Thyroid gland (tissue), 4 donors: ENCODE measurements at regions not wholly inside any gene's neighbourhood (a gene's known extent, or its start where the extent isn't known, plus 50 kb on each side); places are given as distances from the start of the nearest gene placed in this dataset.

Experiments
- DNase-seq, 2 donors: peaks; one replicate each; pipeline ENCODE4 v3.0.0-alpha.2; 2019
- H3K27ac ChIP-seq, 3 donors: fragments of 200-600 bp; sonication (generic); 1 replicate in 2 of 3; 2 replicates in 1 of 3; pipeline ENCODE4 v1.5.1; 2016 to 2019; ENCODE audit warnings: mild to moderate bottlenecking in 1 of 3, moderate library complexity in 1 of 3
- H3K27me3 ChIP-seq: fragments of 200-600 bp; sonication (generic); one replicate; pipeline ENCODE4 v1.5.1; 2019
- H3K36me3 ChIP-seq, 2 donors: fragments of 200-600 bp; sonication (generic); one replicate each; pipeline ENCODE4 v1.5.1; 2016 to 2019
- H3K4me1 ChIP-seq, 2 donors: fragments of 200-600 bp; sonication (generic); one replicate each; pipeline ENCODE4 v1.5.1; 2017 to 2019
- H3K4me3 ChIP-seq, 3 donors: fragments of 200-600 bp; sonication (generic); replicated peaks in 1 of 3; 1 replicate in 2 of 3; 2 replicates in 1 of 3; pipeline ENCODE4 v1.5.1; 2016; ENCODE audit warnings: mild to moderate bottlenecking in 1 of 3
- H3K9me3 ChIP-seq: fragments of 200-600 bp; sonication (generic); one replicate; pipeline ENCODE4 v1.5.1; 2017
- POLR2A ChIP-seq, 2 donors: fragments of 450-650 bp; IDR thresholded peaks; one replicate each; pipeline ENCODE4 v1.6.1; 2017; ENCODE audit warnings: antibody characterized with exemption in 2 of 2, mild to moderate bottlenecking in 2 of 2, moderate library complexity in 1 of 2
- WGBS, 2 donors: methylation state at CpG; one replicate each; pipeline ENCODE4 v1.1.5; 2017; 5-methylcytosine and 5-hydroxymethylcytosine counted together
- intact Hi-C: fragments of 100-400 bp; cut with DNase I; formaldehyde crosslinking; loops from one replicate; pipeline ENCODE4 v1.15.1; 2023
- TF ChIP-seq, protein P1 (sequence below), 6 experiments: fragments of 200-600 bp in 3 of 6; fragments of 450-650 bp in 3 of 6; sonication (generic) in 3 of 6; IDR thresholded peaks; one replicate each; pipeline ENCODE4 v1.5.1; 2016 to 2019; ENCODE audit warnings: antibody characterized with exemption in 6 of 6, mild to moderate bottlenecking in 2 of 6, inconsistent platforms in 1 of 6, moderate library complexity in 1 of 6

DNA sequence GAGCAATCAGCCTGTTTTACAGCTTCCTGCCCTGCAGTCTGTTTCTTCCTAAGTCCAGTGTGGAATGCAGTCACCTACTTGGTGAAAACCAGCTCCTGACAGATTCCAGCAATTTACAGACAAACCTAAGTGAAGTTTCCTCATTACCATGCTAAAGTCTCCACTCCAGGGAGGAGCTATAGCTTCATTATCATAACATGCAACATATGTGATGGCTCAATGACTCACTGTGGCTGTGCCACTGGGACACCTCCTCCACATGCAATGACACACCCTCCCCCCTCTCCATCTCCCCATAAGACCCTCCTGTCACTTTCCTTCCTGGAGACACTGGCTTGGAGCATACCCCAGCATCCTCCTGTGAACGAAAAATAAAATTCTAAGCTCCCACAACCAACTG is 125.2 kb downstream of the MAP3K21 start:
- H3K4me1 ChIP-seq = no peaks in the 10 kb centered on the region
- TF ChIP-seq POLR2A (IDR thresholded peaks at IDR 0.05) = no peak
- TF ChIP-seq, protein P1, sequence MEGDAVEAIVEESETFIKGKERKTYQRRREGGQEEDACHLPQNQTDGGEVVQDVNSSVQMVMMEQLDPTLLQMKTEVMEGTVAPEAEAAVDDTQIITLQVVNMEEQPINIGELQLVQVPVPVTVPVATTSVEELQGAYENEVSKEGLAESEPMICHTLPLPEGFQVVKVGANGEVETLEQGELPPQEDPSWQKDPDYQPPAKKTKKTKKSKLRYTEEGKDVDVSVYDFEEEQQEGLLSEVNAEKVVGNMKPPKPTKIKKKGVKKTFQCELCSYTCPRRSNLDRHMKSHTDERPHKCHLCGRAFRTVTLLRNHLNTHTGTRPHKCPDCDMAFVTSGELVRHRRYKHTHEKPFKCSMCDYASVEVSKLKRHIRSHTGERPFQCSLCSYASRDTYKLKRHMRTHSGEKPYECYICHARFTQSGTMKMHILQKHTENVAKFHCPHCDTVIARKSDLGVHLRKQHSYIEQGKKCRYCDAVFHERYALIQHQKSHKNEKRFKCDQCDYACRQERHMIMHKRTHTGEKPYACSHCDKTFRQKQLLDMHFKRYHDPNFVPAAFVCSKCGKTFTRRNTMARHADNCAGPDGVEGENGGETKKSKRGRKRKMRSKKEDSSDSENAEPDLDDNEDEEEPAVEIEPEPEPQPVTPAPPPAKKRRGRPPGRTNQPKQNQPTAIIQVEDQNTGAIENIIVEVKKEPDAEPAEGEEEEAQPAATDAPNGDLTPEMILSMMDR (IDR thresholded peaks at IDR 0.05) = no peak
- no peak overlapping the region for H3K27ac ChIP-seq
- intact Hi-C loops = no loop called here
- no peaks in the 10 kb centered on the region for H3K36me3 ChIP-seq
- 76 to 84% methylated on average over 1 of the region's 1 CpG for WGBS, 2 donors
- no peak overlapping the region for H3K4me3 ChIP-seq
- no peaks in the 10 kb centered on the region for H3K9me3 ChIP-seq
- no peak for DNase-seq
- no peaks in the 10 kb centered on the region for H3K27me3 ChIP-seq

GRCh38 chr1:233453433-233454200 is 126.1 kb downstream of the MAP3K21 start:
- no peaks in the 10 kb centered on the region for H3K4me1 ChIP-seq
- no peak overlapping the region for H3K4me3 ChIP-seq
- intact Hi-C loops = no loop called here
- no peaks in the 10 kb centered on the region for H3K27me3 ChIP-seq
- H3K36me3 ChIP-seq = no peaks in the 10 kb centered on the region
- no peaks in the 10 kb centered on the region for H3K9me3 ChIP-seq
- H3K27ac ChIP-seq = no peak overlapping the region
- DNase-seq = no peak
- TF ChIP-seq, protein P1 (IDR thresholded peaks at IDR 0.05) = no peak
- TF ChIP-seq POLR2A (IDR thresholded peaks at IDR 0.05) = no peak
- WGBS, 2 donors = 84 to 85% methylated on average over 2 of the region's 2 CpGs

DNA sequence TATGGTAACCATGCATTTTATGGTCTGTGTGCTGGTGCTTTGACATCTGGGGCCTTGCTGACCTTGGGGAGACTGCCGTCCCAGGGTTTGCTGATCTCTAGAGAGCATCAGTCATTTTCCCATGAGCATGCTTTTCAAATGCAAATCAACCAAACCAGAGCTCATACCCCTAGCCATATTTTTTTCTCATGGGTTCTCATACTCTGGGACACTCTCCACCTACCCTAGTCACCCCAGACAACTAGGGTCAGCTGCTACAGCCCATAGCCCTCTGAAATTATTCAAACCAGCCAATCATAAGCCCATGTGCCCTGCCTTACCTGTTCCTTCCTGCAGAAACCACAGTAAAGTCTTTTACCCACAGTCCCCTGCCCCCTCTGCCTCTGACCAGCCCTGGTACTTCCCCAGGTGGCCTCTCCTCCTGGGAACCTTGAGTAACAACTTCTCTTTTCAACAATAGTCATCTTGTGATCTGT is 132.0 kb downstream of the MAP3K21 start:
- Histone ChIP-seq H3K27me3 (no peaks in the 10 kb centered on the region), H3K9me3 (no peaks in the 10 kb centered on the region), H3K4me3 (no peak overlapping the region), H3K27ac (no peak overlapping the region), H3K36me3 (no peaks in the 10 kb centered on the region), H3K4me1 (no peaks in the 10 kb centered on the region)
- DNase-seq = no peak
- WGBS, 2 donors = 93 to 100% methylated on average over 1 of the region's 1 CpG
- intact Hi-C loops = no loop called here
- TF ChIP-seq POLR2A (IDR thresholded peaks at IDR 0.05) = no peak
- TF ChIP-seq, protein P1 (IDR thresholded peaks at IDR 0.05) = no peak

- WGBS, 2 donors = 35 to 49% methylated on average over 5 of the region's 5 CpGs
- Histone ChIP-seq H3K36me3 (no peaks in the 10 kb centered on the region), H3K4me3 (no peak overlapping the region), H3K27me3 (no peaks in the 10 kb centered on the region), H3K9me3 (no peaks in the 10 kb centered on the region), H3K27ac (no peak overlapping the region), H3K4me1 (no peaks in the 10 kb centered on the region)
- intact Hi-C loops = no loop called here
- no peak for TF ChIP-seq POLR2A (IDR thresholded peaks at IDR 0.05)
- TF ChIP-seq, protein P1 (IDR thresholded peaks at IDR 0.05) = no peak
- DNase-seq = peak; percentile 20 to 33
These were observed 132.4 kb downstream of the MAP3K21 start for GRCh38 chr1:233459968-233460367.

DNA sequence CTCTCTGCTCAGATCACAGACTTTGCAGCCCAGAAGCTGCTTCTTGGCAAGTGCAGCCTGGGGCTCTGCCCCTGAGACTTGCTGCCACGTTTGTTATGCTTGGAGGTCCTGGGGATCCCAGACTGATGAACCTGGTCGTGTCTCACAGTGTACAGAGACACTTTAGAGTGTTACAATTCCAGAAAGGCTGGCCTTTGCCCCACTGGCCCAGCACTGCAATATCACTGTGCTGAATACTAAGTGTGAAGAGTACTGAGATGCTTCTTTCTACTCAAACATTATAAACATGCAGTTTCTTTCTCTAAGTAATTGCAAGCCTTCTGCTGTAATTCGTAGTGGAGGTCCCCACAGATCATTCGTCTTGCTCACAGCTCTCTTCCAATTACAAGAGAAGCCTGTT is 133.2 kb downstream of the MAP3K21 start:
- 49 to 59% methylated on average over 4 of the region's 4 CpGs for WGBS, 2 donors
- intact Hi-C loops = no loop called here
- H3K27ac ChIP-seq = no peak overlapping the region
- no peaks in the 10 kb centered on the region for H3K9me3 ChIP-seq
- H3K36me3 ChIP-seq = no peaks in the 10 kb centered on the region
- no peak for DNase-seq
- no peaks in the 10 kb centered on the region for H3K27me3 ChIP-seq
- TF ChIP-seq POLR2A (IDR thresholded peaks at IDR 0.05) = no peak
- TF ChIP-seq, protein P1 (IDR thresholded peaks at IDR 0.05) = no peak
- H3K4me3 ChIP-seq = no peak overlapping the region
- H3K4me1 ChIP-seq = no peaks in the 10 kb centered on the region
